ENCODE measurements at regions not wholly inside any gene's neighbourhood (a gene's known extent, or its start where the extent isn't known, plus 50 kb on each side); places are given as distances from the start of the nearest gene placed in this dataset.

GRCh38 chr12:58712976-58713375 is 207.3 kb downstream of the LRIG3 start:
- Histone ChIP-seq H2AFZ (ENCODE audit: low read length) (no peak overlapping the region), H4K20me1 (ENCODE audit: insufficient read depth, low read depth, low read length) (no peaks in the 10 kb centered on the region), H3K36me3 (ENCODE audit: insufficient read depth, low read length) (no peaks in the 10 kb centered on the region), H3K9me2 (replicated peaks; ENCODE audit: insufficient read depth, low read length) (no peaks in the 10 kb centered on the region), H3K9ac (ENCODE audit: low read length) (no peak overlapping the region), H3K27ac (ENCODE audit: low read length) (no peak overlapping the region), H3K9me3 (ENCODE audit: low read length) (no peaks in the 10 kb centered on the region), H3K27me3 (ENCODE audit: low read length) (no peaks in the 10 kb centered on the region), H3K79me2 (ENCODE audit: low read length) (no peaks in the 10 kb centered on the region), H3K4me3 (ENCODE audit: low read length) (no peak overlapping the region), H3K4me1 (ENCODE audit: low read length) (no peaks in the 10 kb centered on the region), H3K4me2 (ENCODE audit: low read depth, low read length, poor library complexity, severe bottlenecking) (no peak overlapping the region)
- no peak for DNase-seq

- no peak for DNase-seq
- H3K9me3 ChIP-seq (ENCODE audit: low read length), result no peaks in the 10 kb centered on the region
- no peaks in the 10 kb centered on the region for H3K4me1 ChIP-seq (ENCODE audit: low read length)
- H3K79me2 ChIP-seq (ENCODE audit: low read length), result no peaks in the 10 kb centered on the region
- H4K20me1 ChIP-seq (ENCODE audit: insufficient read depth, low read depth, low read length), result no peaks in the 10 kb centered on the region
- no peak overlapping the region for H3K9ac ChIP-seq (ENCODE audit: low read length)
- H3K36me3 ChIP-seq (ENCODE audit: insufficient read depth, low read length), result no peaks in the 10 kb centered on the region
- no peaks in the 10 kb centered on the region for H3K9me2 ChIP-seq (replicated peaks; ENCODE audit: insufficient read depth, low read length)
- H2AFZ ChIP-seq (ENCODE audit: low read length), result no peak overlapping the region
- H3K4me2 ChIP-seq (ENCODE audit: low read depth, low read length, poor library complexity, severe bottlenecking), result no peak overlapping the region
- no peak overlapping the region for H3K27ac ChIP-seq (ENCODE audit: low read length)
- no peaks in the 10 kb centered on the region for H3K27me3 ChIP-seq (ENCODE audit: low read length)
- H3K4me3 ChIP-seq (ENCODE audit: low read length), result no peak overlapping the region
These were observed 201.1 kb downstream of the LRIG3 start for GRCh38 chr12:58719161-58719560.

GRCh38 chr12:58720421-58720820 is 199.9 kb downstream of the LRIG3 start:
- Histone ChIP-seq H3K4me3 (ENCODE audit: low read length) (no peak overlapping the region), H3K9me2 (replicated peaks; ENCODE audit: insufficient read depth, low read length) (no peaks in the 10 kb centered on the region), H3K4me2 (ENCODE audit: low read depth, low read length, poor library complexity, severe bottlenecking) (no peak overlapping the region), H3K79me2 (ENCODE audit: low read length) (no peaks in the 10 kb centered on the region), H3K36me3 (ENCODE audit: insufficient read depth, low read length) (no peaks in the 10 kb centered on the region), H3K27ac (ENCODE audit: low read length) (no peak overlapping the region), H3K27me3 (ENCODE audit: low read length) (no peaks in the 10 kb centered on the region), H3K9me3 (ENCODE audit: low read length) (no peaks in the 10 kb centered on the region), H3K9ac (ENCODE audit: low read length) (no peak overlapping the region), H2AFZ (ENCODE audit: low read length) (no peak overlapping the region), H3K4me1 (ENCODE audit: low read length) (no peaks in the 10 kb centered on the region), H4K20me1 (ENCODE audit: insufficient read depth, low read depth, low read length) (no peaks in the 10 kb centered on the region)
- DNase-seq, result no peak

GRCh38 chr12:58725400-58726105 is 194.8 kb downstream of the LRIG3 start:
- no peaks in the 10 kb centered on the region for H3K36me3 ChIP-seq (ENCODE audit: insufficient read depth, low read length)
- no peaks in the 10 kb centered on the region for H3K9me3 ChIP-seq (ENCODE audit: low read length)
- H3K27me3 ChIP-seq (ENCODE audit: low read length), result no peaks in the 10 kb centered on the region
- no peak overlapping the region for H3K27ac ChIP-seq (ENCODE audit: low read length)
- no peaks in the 10 kb centered on the region for H3K4me1 ChIP-seq (ENCODE audit: low read length)
- no peak overlapping the region for H2AFZ ChIP-seq (ENCODE audit: low read length)
- no peak for DNase-seq
- H3K79me2 ChIP-seq (ENCODE audit: low read length), result no peaks in the 10 kb centered on the region
- H3K9me2 ChIP-seq (replicated peaks; ENCODE audit: insufficient read depth, low read length), result no peaks in the 10 kb centered on the region
- no peak overlapping the region for H3K4me3 ChIP-seq (ENCODE audit: low read length)
- no peak overlapping the region for H3K4me2 ChIP-seq (ENCODE audit: low read depth, low read length, poor library complexity, severe bottlenecking)
- H4K20me1 ChIP-seq (ENCODE audit: insufficient read depth, low read depth, low read length), result no peaks in the 10 kb centered on the region
- no peak overlapping the region for H3K9ac ChIP-seq (ENCODE audit: low read length)

GRCh38 chr12:58727521-58727920 is 192.8 kb downstream of the LRIG3 start:
- H3K4me3 ChIP-seq (ENCODE audit: low read length), result no peak overlapping the region
- no peak overlapping the region for H3K27ac ChIP-seq (ENCODE audit: low read length)
- no peaks in the 10 kb centered on the region for H3K9me3 ChIP-seq (ENCODE audit: low read length)
- H3K36me3 ChIP-seq (ENCODE audit: insufficient read depth, low read length), result no peaks in the 10 kb centered on the region
- no peaks in the 10 kb centered on the region for H3K79me2 ChIP-seq (ENCODE audit: low read length)
- H2AFZ ChIP-seq (ENCODE audit: low read length), result no peak overlapping the region
- H3K9me2 ChIP-seq (replicated peaks; ENCODE audit: insufficient read depth, low read length), result no peaks in the 10 kb centered on the region
- no peak overlapping the region for H3K9ac ChIP-seq (ENCODE audit: low read length)
- H3K4me1 ChIP-seq (ENCODE audit: low read length), result no peaks in the 10 kb centered on the region
- no peak for DNase-seq
- no peak overlapping the region for H3K4me2 ChIP-seq (ENCODE audit: low read depth, low read length, poor library complexity, severe bottlenecking)
- no peaks in the 10 kb centered on the region for H3K27me3 ChIP-seq (ENCODE audit: low read length)
- H4K20me1 ChIP-seq (ENCODE audit: insufficient read depth, low read depth, low read length), result no peaks in the 10 kb centered on the region

- Histone ChIP-seq H3K4me1 (ENCODE audit: low read length) (no peaks in the 10 kb centered on the region), H3K4me3 (ENCODE audit: low read length) (no peak overlapping the region), H3K27ac (ENCODE audit: low read length) (no peak overlapping the region), H3K27me3 (ENCODE audit: low read length) (no peaks in the 10 kb centered on the region), H4K20me1 (ENCODE audit: insufficient read depth, low read depth, low read length) (no peaks in the 10 kb centered on the region), H3K9me3 (ENCODE audit: low read length) (no peaks in the 10 kb centered on the region), H3K9me2 (replicated peaks; ENCODE audit: insufficient read depth, low read length) (no peaks in the 10 kb centered on the region), H3K79me2 (ENCODE audit: low read length) (no peaks in the 10 kb centered on the region), H2AFZ (ENCODE audit: low read length) (no peak overlapping the region), H3K9ac (ENCODE audit: low read length) (no peak overlapping the region), H3K4me2 (ENCODE audit: low read depth, low read length, poor library complexity, severe bottlenecking) (no peak overlapping the region), H3K36me3 (ENCODE audit: insufficient read depth, low read length) (no peaks in the 10 kb centered on the region)
- no peak for DNase-seq
These were observed 191.9 kb downstream of the LRIG3 start for GRCh38 chr12:58728397-58728796.

- Histone ChIP-seq H3K27ac (ENCODE audit: low read length) (no peak overlapping the region), H3K36me3 (ENCODE audit: insufficient read depth, low read length) (no peaks in the 10 kb centered on the region), H3K27me3 (ENCODE audit: low read length) (no peaks in the 10 kb centered on the region), H3K79me2 (ENCODE audit: low read length) (no peaks in the 10 kb centered on the region), H3K4me1 (ENCODE audit: low read length) (no peaks in the 10 kb centered on the region), H3K9ac (ENCODE audit: low read length) (no peak overlapping the region), H3K4me3 (ENCODE audit: low read length) (no peak overlapping the region), H2AFZ (ENCODE audit: low read length) (no peak overlapping the region), H4K20me1 (ENCODE audit: insufficient read depth, low read depth, low read length) (no peaks in the 10 kb centered on the region), H3K9me2 (replicated peaks; ENCODE audit: insufficient read depth, low read length) (no peaks in the 10 kb centered on the region), H3K9me3 (ENCODE audit: low read length) (no peaks in the 10 kb centered on the region), H3K4me2 (ENCODE audit: low read depth, low read length, poor library complexity, severe bottlenecking) (no peak overlapping the region)
- DNase-seq, result no peak
These were observed 189.2 kb downstream of the LRIG3 start for GRCh38 chr12:58731096-58731495.

GRCh38 chr12:58732894-58733293 is 187.4 kb downstream of the LRIG3 start:
- Histone ChIP-seq H3K9me3 (ENCODE audit: low read length) (no peaks in the 10 kb centered on the region), H3K27ac (ENCODE audit: low read length) (no peak overlapping the region), H3K36me3 (ENCODE audit: insufficient read depth, low read length) (no peaks in the 10 kb centered on the region), H3K4me3 (ENCODE audit: low read length) (no peak overlapping the region), H3K9me2 (replicated peaks; ENCODE audit: insufficient read depth, low read length) (no peaks in the 10 kb centered on the region), H2AFZ (ENCODE audit: low read length) (no peak overlapping the region), H3K4me1 (ENCODE audit: low read length) (no peaks in the 10 kb centered on the region), H3K27me3 (ENCODE audit: low read length) (no peaks in the 10 kb centered on the region), H4K20me1 (ENCODE audit: insufficient read depth, low read depth, low read length) (no peaks in the 10 kb centered on the region), H3K79me2 (ENCODE audit: low read length) (no peaks in the 10 kb centered on the region), H3K4me2 (ENCODE audit: low read depth, low read length, poor library complexity, severe bottlenecking) (no peak overlapping the region), H3K9ac (ENCODE audit: low read length) (no peak overlapping the region)
- DNase-seq, result no peak
